GM18858 (cell line): ENCODE measurements at regions not wholly inside any gene's neighbourhood (a gene's known extent, or its start where the extent isn't known, plus 50 kb on each side); places are given as distances from the start of the nearest gene placed in this dataset.

Experiments used
- ATAC-seq: cut with Tn5 transposase; IDR thresholded peaks from one replicate; pipeline ENCODE4 v1.9.1; 2021; ENCODE audit not compliant: unreplicated experiment

- ATAC-seq: no peak
Observed at GRCh38 chr20:50387996-50388332, 122.2 kb upstream of the PTPN1 start.

DNA sequence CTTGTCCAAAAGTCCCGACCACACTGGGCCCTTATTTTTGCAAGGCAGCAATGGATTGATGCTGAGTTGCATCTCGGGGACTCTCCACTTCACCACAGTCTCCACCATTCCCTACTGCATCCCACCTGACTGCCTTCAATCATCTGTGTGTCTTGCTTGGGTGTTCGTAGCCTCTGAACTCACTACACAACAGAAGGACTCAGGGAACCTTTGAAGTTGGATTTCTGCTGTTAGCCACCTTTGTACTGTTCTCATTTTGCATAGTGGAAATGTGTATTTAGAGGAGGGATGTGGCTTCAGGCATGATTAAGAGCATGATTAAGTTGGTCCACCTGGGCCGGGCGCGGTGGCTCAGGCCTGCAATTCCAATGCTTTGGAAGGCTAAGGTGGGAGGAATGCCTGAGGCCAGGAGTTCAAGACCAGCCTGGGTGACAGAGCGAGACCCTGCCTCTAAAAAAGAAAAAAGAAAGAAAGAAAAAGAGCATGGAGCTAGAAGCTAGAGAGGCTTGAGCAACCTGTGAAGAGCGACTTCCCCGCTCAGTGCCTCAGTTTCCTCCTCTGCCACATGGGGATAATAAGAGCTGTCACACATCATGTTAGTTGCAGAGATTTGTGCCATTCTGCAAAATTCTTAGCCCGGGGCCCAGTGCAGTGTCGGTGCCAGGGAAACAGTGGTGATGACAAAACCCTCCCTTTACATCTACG, 121.3 kb upstream of the PTPN1 start:
- ATAC-seq: no peak

DNA sequence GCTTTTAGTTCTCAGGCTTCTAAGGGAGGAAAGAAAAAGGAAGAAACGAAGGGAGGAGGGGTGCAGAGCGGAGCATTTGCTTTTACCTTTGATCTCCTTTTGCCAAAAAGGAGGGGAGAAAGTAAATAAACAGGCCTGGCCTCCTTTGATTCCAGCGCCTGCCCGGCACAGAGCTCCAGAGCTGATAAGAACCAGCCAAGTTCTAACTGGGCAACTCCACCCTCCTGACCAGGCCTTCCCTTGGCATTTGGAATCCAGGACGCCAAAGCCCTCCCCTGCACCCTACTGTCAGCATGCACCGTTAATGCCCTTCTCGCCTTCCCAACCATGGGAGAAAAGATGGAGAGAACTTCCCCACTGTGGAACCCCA, 120.8 kb upstream of the PTPN1 start:
- no peak for ATAC-seq

DNA sequence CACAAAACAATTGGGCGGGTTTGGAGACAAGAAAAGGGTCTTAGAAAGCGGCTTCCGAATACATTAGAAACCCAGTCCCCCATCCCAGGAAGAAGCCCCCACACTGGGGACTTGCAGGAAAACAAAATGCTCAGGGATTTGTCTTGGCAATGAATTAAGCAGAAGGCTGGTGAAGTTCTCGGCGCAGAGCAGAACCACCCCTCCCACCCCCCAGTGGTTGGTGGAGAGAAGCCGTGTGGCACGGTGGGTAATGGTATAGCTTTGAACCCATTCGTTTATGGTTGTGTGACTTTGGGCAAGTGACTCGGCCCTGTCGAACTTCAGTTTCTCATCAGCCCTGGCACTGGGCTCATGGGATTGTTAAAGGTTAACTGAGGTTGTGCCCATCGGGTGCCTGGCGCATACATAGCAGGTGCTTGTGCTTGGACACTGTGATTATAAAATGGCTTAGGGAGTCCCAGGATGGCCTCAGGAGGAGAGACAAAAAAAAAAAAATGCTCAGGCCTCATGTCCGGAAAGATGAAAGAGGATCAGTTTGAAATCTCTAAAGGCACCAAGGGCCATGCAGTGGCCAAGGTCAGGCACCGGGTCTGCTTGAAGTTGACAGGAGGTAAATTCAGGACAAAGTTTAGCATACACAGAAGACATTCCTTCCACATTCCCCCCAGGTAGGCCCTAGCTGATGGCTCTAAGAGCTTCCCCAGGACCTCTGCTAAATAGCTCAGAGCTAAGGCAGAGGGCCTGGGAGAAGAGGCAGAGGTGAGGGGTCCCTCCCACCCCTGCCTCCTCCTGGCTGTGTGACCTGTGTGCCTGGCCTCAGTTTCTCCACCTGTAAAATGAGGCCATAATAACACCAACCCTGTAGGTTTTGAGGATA, 120.1 kb upstream of the PTPN1 start:
- no peak for ATAC-seq

- no peak for ATAC-seq
Observed at GRCh38 chr20:50390685-50391443, 119.3 kb upstream of the PTPN1 start.

GRCh38 chr20:50391444-50392137, 118.6 kb upstream of the PTPN1 start:
- ATAC-seq: no peak

GRCh38 chr20:50392138-50392866, 117.9 kb upstream of the PTPN1 start:
- ATAC-seq: no peak

DNA sequence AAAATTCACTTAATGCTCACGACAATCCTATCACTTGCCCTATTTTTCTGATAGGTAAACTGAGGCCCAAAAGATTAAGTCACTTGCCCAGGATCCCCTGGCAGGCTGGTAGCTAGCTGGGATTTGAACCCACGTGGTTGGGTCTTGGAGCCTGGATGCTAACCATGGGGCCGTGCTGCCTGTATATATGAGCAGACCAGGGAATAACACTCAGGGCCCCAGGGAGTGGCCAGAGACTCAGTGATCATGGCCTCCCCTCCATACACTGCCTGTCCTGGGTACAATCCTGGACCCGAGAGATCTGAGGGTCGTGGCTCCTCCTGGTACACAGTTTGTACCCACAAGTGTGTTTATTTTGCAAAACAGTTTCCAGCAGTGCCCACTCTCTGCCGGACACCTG, 116.9 kb upstream of the PTPN1 start:
- no peak for ATAC-seq

DNA sequence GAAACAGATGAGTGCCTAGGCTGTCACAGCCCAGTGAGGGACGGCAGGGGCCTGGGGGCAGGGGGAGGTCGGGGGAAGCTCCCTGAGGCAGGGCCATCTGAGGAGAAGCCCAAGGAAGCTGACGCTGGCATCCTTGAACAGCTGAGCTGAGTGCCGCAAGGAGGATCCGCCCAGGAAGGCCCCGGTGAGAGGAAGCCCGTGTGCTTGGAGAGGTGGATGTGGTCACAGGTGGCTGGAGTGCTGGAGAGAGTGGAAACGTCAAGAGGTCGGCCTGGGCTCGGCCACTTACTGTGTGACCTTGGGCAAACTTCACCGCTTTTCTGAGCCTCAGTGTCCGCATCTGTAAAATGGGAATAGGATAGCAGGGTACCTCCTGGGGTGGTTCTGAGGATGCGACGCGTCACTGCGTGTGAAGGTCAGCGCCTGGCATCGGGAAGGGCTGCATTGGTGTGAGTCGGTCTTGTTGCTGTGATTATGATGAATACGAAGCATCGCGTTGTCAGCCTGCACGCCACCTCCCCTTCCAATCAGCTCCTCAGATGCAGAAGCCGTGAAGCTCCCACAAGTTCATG, 116.1 kb upstream of the PTPN1 start:
- no peak for ATAC-seq

- no peak for ATAC-seq
Observed at GRCh38 chr20:50394569-50394968, 115.6 kb upstream of the PTPN1 start.

GRCh38 chr20:50395251-50395729, 114.9 kb upstream of the PTPN1 start:
- ATAC-seq: no peak

GRCh38 chr20:50395914-50396488, 114.2 kb upstream of the PTPN1 start:
- no peak for ATAC-seq

- ATAC-seq: no peak
Observed at GRCh38 chr20:50396623-50397022, 113.6 kb upstream of the PTPN1 start.

GRCh38 chr20:50397058-50397457, 113.1 kb upstream of the PTPN1 start:
- no peak for ATAC-seq

GRCh38 chr20:50398064-50398463, 112.1 kb upstream of the PTPN1 start:
- ATAC-seq: no peak

- ATAC-seq: no peak
Observed at GRCh38 chr20:50398471-50398820, 111.7 kb upstream of the PTPN1 start.

GRCh38 chr20:50398821-50399554, 111.2 kb upstream of the PTPN1 start:
- ATAC-seq: no peak

DNA sequence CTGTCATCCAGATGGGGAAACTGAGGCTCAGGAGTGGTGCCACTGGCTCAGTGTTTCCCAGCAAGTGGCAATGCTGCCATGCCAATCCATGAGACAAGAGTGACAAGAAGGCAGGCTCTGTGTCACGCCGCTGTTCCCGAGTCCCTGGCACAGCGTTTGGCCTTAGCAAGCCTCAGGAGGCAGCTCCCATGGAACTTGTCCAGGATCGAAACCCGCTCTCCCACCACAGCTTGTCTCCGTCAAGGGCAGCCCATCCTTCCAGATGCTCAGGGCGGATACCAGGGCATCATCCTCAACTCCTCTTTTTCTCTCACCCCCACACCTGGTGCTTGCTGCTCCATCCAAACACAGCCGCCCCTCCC, 110.6 kb upstream of the PTPN1 start:
- no peak for ATAC-seq
